Mesendoderm (in vitro differentiated cells): ENCODE measurements at regions not wholly inside any gene's neighbourhood (a gene's known extent, or its start where the extent isn't known, plus 50 kb on each side); places are given as distances from the start of the nearest gene placed in this dataset.

ENCODE experiments used
- DNase-seq: peaks from one replicate; pipeline ENCODE4 v3.0.0; 2013
- H2AK5ac ChIP-seq: 2 replicates; pipeline ENCODE4 v1.6.1; 2013; ENCODE audit warnings: low read length, inconsistent platforms
- H2BK120ac ChIP-seq: 2 replicates; pipeline ENCODE4 v1.6.1; 2013; ENCODE audit warnings: low read depth, mild to moderate bottlenecking, low read length, moderate library complexity, mixed read lengths
- H2BK15ac ChIP-seq: replicated peaks from 2 replicates; pipeline ENCODE4 v1.6.1; 2013; ENCODE audit warnings: low read depth, mild to moderate bottlenecking, moderate library complexity
- H2BK5ac ChIP-seq: 2 replicates; pipeline ENCODE4 v1.6.1; 2013; ENCODE audit warnings: low read length, inconsistent platforms
- H3K18ac ChIP-seq: 2 replicates; pipeline ENCODE4 v1.6.1; 2013; ENCODE audit warnings: mild to moderate bottlenecking, low read length, mixed read lengths
- H3K23ac ChIP-seq: one replicate; pipeline ENCODE4 v1.6.1; 2013; ENCODE audit warnings: low read length
- H3K27ac ChIP-seq: 2 replicates; pipeline ENCODE4 v1.5.1; 2013; ENCODE audit warnings: low read depth, mild to moderate bottlenecking, inconsistent platforms, low read length, moderate library complexity
- H3K27me3 ChIP-seq: 2 replicates; pipeline ENCODE4 v1.6.1; 2013; ENCODE audit warnings: low read length, control low read depth, mild to moderate bottlenecking, inconsistent platforms; ENCODE audit not compliant: insufficient read depth, poor library complexity
- H3K36me3 ChIP-seq: 2 replicates; pipeline ENCODE4 v1.6.1; 2013; ENCODE audit warnings: low read length, inconsistent platforms; ENCODE audit not compliant: control insufficient read depth, insufficient read depth
- H3K4ac ChIP-seq: one replicate; pipeline ENCODE4 v1.6.1; 2013; ENCODE audit warnings: low read depth, mild to moderate bottlenecking, low read length, moderate library complexity
- H3K4me1 ChIP-seq: 2 replicates; pipeline ENCODE4 v1.6.1; 2013; ENCODE audit warnings: low read depth, low read length, inconsistent platforms; ENCODE audit not compliant: control insufficient read depth
- H3K4me2 ChIP-seq: 2 replicates; pipeline ENCODE4 v1.6.1; 2013; ENCODE audit warnings: low read length
- H3K4me3 ChIP-seq: 2 replicates; pipeline ENCODE4 v1.5.1; 2013; ENCODE audit warnings: mild to moderate bottlenecking, low read length
- H3K56ac ChIP-seq: one replicate; pipeline ENCODE4 v1.6.1; 2013; ENCODE audit warnings: low read length
- H3K79me1 ChIP-seq: 2 replicates; pipeline ENCODE4 v1.6.1; 2013; ENCODE audit warnings: low read length, inconsistent platforms
- H3K79me2 ChIP-seq: 2 replicates; pipeline ENCODE4 v1.6.1; 2013; ENCODE audit warnings: mild to moderate bottlenecking, low read length; ENCODE audit not compliant: control insufficient read depth, insufficient read depth
- H3K9ac ChIP-seq: 2 replicates; pipeline ENCODE4 v1.6.1; 2013; ENCODE audit warnings: low read length, inconsistent platforms
- H4K5ac ChIP-seq: one replicate; pipeline ENCODE4 v1.6.1; 2013; ENCODE audit warnings: low read length
- H4K8ac ChIP-seq: one replicate; pipeline ENCODE4 v1.6.1; 2013; ENCODE audit warnings: low read depth, mild to moderate bottlenecking, control low read depth, low read length, moderate library complexity
- WGBS: extraction: QIAGEN DNeasy Blood & Tissue Kit; methylation state at CpG from one replicate; pipeline ENCODE4 v1.1.7; 2013; ENCODE audit warnings: low lambda C conversion rate, missing lambda C conversion rate; ENCODE audit not compliant: insufficient coverage; ENCODE audit errors: extremely low coverage; 5-methylcytosine and 5-hydroxymethylcytosine counted together

DNA sequence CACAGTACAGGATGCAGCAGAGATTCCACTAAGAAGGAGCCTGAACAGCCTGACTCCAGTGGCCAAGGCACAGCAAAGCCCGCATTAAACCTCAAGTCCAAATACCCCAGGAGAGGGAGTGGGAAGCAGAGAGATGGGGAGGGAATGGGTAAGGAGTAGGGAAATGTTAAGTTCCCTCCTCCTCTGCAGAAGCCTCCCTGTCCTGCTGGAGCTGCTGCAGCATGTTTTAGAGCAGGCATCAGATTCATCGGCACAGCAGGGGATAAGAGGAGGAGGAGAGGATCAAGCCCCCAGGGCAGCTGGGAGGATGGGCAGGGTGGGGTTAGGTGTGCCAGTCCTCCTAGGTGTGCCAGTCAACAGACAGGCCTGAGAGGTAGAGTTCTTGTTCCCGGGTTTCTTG is 709.7 kb downstream of the PTPRU start:
- peaks cover 8% of the 10 kb centered on the region for H3K4me1 ChIP-seq
- no CpG with 5 or more reads among the region's 3 CpGs for WGBS

DNA sequence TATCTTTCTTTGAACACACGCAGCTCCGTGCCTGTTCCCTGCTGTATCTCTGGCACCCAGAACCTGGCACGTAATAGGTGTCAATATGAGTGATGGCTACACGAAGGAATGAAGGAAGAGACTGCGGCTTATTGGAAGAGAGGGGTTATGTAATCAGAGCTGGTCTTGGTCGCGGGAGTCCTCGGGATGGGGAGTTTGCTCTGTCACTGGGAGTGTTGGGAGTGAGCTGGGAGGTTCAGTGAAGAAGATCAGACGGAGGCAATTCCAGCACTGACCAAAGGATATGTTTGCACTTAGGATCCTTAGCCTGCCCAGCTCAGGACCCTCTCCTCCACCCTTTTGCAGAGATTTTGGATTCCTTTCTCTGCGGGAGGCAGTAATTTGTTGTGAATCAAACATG is 709.1 kb downstream of the PTPRU start:
- peak overlapping the region; percentile 20 for H3K18ac ChIP-seq
- H3K4me3 ChIP-seq: no peak overlapping the region
- H3K36me3 ChIP-seq: no peaks in the 10 kb centered on the region
- no peak overlapping the region for H2BK5ac ChIP-seq
- H3K4me2 ChIP-seq: no peak overlapping the region
- H3K4me1 ChIP-seq: peaks cover 8% of the 10 kb centered on the region
- no peaks in the 10 kb centered on the region for H3K79me2 ChIP-seq
- H3K27me3 ChIP-seq: no peaks in the 10 kb centered on the region
- H3K23ac ChIP-seq: no peak overlapping the region
- H3K79me1 ChIP-seq: no peaks in the 10 kb centered on the region
- peak overlapping the region; percentile 61 for H3K56ac ChIP-seq
- no peak overlapping the region for H4K5ac ChIP-seq
- H3K9ac ChIP-seq: no peak overlapping the region
- DNase-seq: peak; percentile 36
- no CpG with 5 or more reads among the region's 10 CpGs for WGBS
- no peak overlapping the region for H2BK120ac ChIP-seq
- no peak overlapping the region for H3K27ac ChIP-seq
- H2AK5ac ChIP-seq: no peak overlapping the region
- no peak overlapping the region for H2BK15ac ChIP-seq
- H4K8ac ChIP-seq: no peak overlapping the region
- no peak overlapping the region for H3K4ac ChIP-seq

More for the DNA sequence above, 709.7 kb downstream of the PTPRU start:
- H3K9ac ChIP-seq: no peak overlapping the region
- H3K23ac ChIP-seq: no peak overlapping the region
- H4K8ac ChIP-seq: no peak overlapping the region
- H2BK5ac ChIP-seq: no peak overlapping the region
- H3K36me3 ChIP-seq: no peaks in the 10 kb centered on the region
- no peak overlapping the region for H3K4me3 ChIP-seq
- no peak overlapping the region for H3K4me2 ChIP-seq
- H3K79me1 ChIP-seq: no peaks in the 10 kb centered on the region
- DNase-seq: peak; percentile 37
- H3K27me3 ChIP-seq: no peaks in the 10 kb centered on the region
- H3K27ac ChIP-seq: no peak overlapping the region
- no peak overlapping the region for H2BK15ac ChIP-seq
- H2BK120ac ChIP-seq: no peak overlapping the region
- no peaks in the 10 kb centered on the region for H3K79me2 ChIP-seq
- H2AK5ac ChIP-seq: no peak overlapping the region
- H4K5ac ChIP-seq: no peak overlapping the region
- H3K18ac ChIP-seq: no peak overlapping the region
- H3K56ac ChIP-seq: no peak overlapping the region
- H3K4ac ChIP-seq: no peak overlapping the region

GRCh38 chr1:29944253-29944905 is 708.1 kb downstream of the PTPRU start:
- no peak for DNase-seq
- no peaks in the 10 kb centered on the region for H3K27me3 ChIP-seq
- H2BK120ac ChIP-seq: no peak overlapping the region
- H3K4me2 ChIP-seq: no peak overlapping the region
- no peak overlapping the region for H3K4me3 ChIP-seq
- no peak overlapping the region for H3K27ac ChIP-seq
- H3K9ac ChIP-seq: no peak overlapping the region
- no peak overlapping the region for H3K18ac ChIP-seq
- no peak overlapping the region for H3K56ac ChIP-seq
- no peak overlapping the region for H2BK15ac ChIP-seq
- no CpG with 5 or more reads among the region's 15 CpGs for WGBS
- no peak overlapping the region for H2AK5ac ChIP-seq
- no peak overlapping the region for H3K23ac ChIP-seq
- no peaks in the 10 kb centered on the region for H3K79me1 ChIP-seq
- H4K5ac ChIP-seq: no peak overlapping the region
- no peak overlapping the region for H3K4ac ChIP-seq
- no peak overlapping the region for H4K8ac ChIP-seq
- no peaks in the 10 kb centered on the region for H3K36me3 ChIP-seq
- peaks cover 8% of the 10 kb centered on the region for H3K4me1 ChIP-seq
- no peaks in the 10 kb centered on the region for H3K79me2 ChIP-seq
- no peak overlapping the region for H2BK5ac ChIP-seq

DNA sequence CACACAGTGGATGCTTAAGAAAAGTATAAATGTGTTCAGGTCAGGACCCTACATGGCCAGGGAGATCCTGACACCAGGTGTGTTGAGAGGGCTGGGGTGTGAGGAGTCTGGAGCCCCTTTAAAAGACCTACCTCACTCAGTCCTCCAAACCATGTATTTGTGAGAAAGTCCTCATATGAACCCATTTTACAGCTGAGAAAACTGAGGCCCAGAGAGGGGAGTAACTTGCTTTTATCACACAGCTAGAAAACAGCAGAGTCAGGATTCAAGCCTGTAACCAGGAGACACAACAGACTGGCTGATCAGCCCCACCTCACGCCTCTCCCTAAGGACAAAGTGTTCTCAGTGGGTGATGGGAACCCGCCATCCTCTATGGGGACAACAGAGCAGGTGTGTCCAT is 706.7 kb downstream of the PTPRU start:
- no peak overlapping the region for H2BK120ac ChIP-seq
- H3K27me3 ChIP-seq: no peaks in the 10 kb centered on the region
- H3K79me1 ChIP-seq: no peaks in the 10 kb centered on the region
- no peak overlapping the region for H2BK5ac ChIP-seq
- no peak overlapping the region for H3K27ac ChIP-seq
- H3K9ac ChIP-seq: no peak overlapping the region
- no peak overlapping the region for H3K18ac ChIP-seq
- no peak overlapping the region for H2BK15ac ChIP-seq
- DNase-seq: no peak
- no peaks in the 10 kb centered on the region for H3K79me2 ChIP-seq
- H2AK5ac ChIP-seq: no peak overlapping the region
- no peaks in the 10 kb centered on the region for H3K36me3 ChIP-seq
- no peak overlapping the region for H4K5ac ChIP-seq
- WGBS: no CpG with 5 or more reads among the region's 2 CpGs
- no peak overlapping the region for H3K23ac ChIP-seq
- H4K8ac ChIP-seq: no peak overlapping the region
- no peak overlapping the region for H3K4ac ChIP-seq
- peaks cover 8% of the 10 kb centered on the region for H3K4me1 ChIP-seq
- H3K4me2 ChIP-seq: no peak overlapping the region
- H3K4me3 ChIP-seq: no peak overlapping the region
- H3K56ac ChIP-seq: no peak overlapping the region

DNA sequence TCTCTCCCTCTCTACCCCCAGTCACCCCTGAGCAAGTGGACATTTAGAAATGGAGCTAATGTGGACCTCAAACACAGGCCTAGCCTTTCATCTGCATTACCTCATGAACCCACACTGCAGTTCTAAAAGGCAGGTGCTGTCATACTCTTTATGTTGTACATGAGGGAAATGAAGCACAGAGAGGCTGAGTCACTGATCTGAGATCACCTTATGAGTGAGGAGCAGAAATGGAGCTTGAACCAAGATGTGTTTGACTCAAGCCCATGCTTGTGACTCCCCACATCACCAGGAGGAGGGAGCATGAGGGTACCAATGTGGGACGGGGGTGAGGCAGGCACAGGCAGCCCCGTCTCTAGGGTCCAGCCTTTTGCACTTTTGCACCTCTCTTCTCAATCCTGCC is 702.8 kb downstream of the PTPRU start:
- Histone ChIP-seq H3K4me3 (no peak overlapping the region), H2AK5ac (no peak overlapping the region), H3K9ac (no peak overlapping the region), H3K36me3 (no peaks in the 10 kb centered on the region), H4K8ac (no peak overlapping the region), H2BK120ac (no peak overlapping the region), H4K5ac (no peak overlapping the region), H3K23ac (no peak overlapping the region), H3K4ac (no peak overlapping the region), H3K79me2 (no peaks in the 10 kb centered on the region), H3K4me1 (no peaks in the 10 kb centered on the region), H3K27ac (no peak overlapping the region), H3K79me1 (no peaks in the 10 kb centered on the region), H2BK15ac (no peak overlapping the region), H3K27me3 (no peaks in the 10 kb centered on the region), H3K56ac (no peak overlapping the region), H2BK5ac (no peak overlapping the region), H3K4me2 (no peak overlapping the region), H3K18ac (no peak overlapping the region)
- no CpG with 5 or more reads among the region's 2 CpGs for WGBS
- no peak for DNase-seq

- H2BK15ac ChIP-seq: no peak overlapping the region
- H3K27ac ChIP-seq: no peak overlapping the region
- H3K4ac ChIP-seq: no peak overlapping the region
- H3K4me3 ChIP-seq: no peak overlapping the region
- H3K79me1 ChIP-seq: no peaks in the 10 kb centered on the region
- no CpG with 5 or more reads among the region's 1 CpG for WGBS
- no peak overlapping the region for H3K23ac ChIP-seq
- H3K4me2 ChIP-seq: no peak overlapping the region
- no peak overlapping the region for H2AK5ac ChIP-seq
- no peaks in the 10 kb centered on the region for H3K27me3 ChIP-seq
- H3K56ac ChIP-seq: no peak overlapping the region
- H3K9ac ChIP-seq: no peak overlapping the region
- no peaks in the 10 kb centered on the region for H3K79me2 ChIP-seq
- DNase-seq: no peak
- H3K18ac ChIP-seq: no peak overlapping the region
- H4K5ac ChIP-seq: no peak overlapping the region
- H4K8ac ChIP-seq: no peak overlapping the region
- no peak overlapping the region for H2BK120ac ChIP-seq
- H3K4me1 ChIP-seq: peaks cover 9% of the 10 kb centered on the region
- H2BK5ac ChIP-seq: no peak overlapping the region
- H3K36me3 ChIP-seq: no peaks in the 10 kb centered on the region
These were observed 701.0 kb downstream of the PTPRU start for GRCh38 chr1:29937356-29937755.
